Panc1 (cell line): ENCODE measurements at regions not wholly inside any gene's neighbourhood (a gene's known extent, or its start where the extent isn't known, plus 50 kb on each side); places are given as distances from the start of the nearest gene placed in this dataset.

Experiments
- ATAC-seq: fragments of 200-7000 bp; cut with Tn5 transposase; 2 replicates; pipeline ENCODE4 v1.9.1; 2020; ENCODE audit warnings: mild to moderate bottlenecking, moderate library complexity
- BruUV-seq: library from RNA; stranded (reverse); fragments of 400-500 nt; replicated peaks from 2 replicates; lab custom pipeline; 2021; lab: Mats Ljungman, UMichigan
- CTCF ChIA-PET: fragments of 300-600 bp; sonication (Branson Sonifier 250); formaldehyde crosslinking; loops from one replicate; lab custom pipeline; 2022; ENCODE audit warnings: antibody characterized with exemption; lab: Charles Lee
- POLR2A ChIA-PET: fragments of 300-600 bp; sonication (Branson Sonifier 250); formaldehyde crosslinking; loops from one replicate; lab custom pipeline; 2022; ENCODE audit warnings: antibody characterized with exemption; lab: Charles Lee
- DNase-seq: peaks from one replicate; pipeline ENCODE4 v3.0.0-alpha.2; 2010; ENCODE audit warnings: low read depth, low spot score
- H3K27ac ChIP-seq: 2 replicates; pipeline ENCODE4 v1.5.1; 2011; ENCODE audit warnings: mild to moderate bottlenecking, low read length, inconsistent platforms
- H3K27me3 ChIP-seq: fragments of 200-500 bp; sonication (Bioruptor generic); 2 replicates; pipeline ENCODE4 v1.6.0; 2014; ENCODE audit warnings: low read length, inconsistent platforms; ENCODE audit not compliant: control insufficient read depth, insufficient read depth
- H3K36me3 ChIP-seq: fragments of 200-500 bp; sonication (Bioruptor generic); 2 replicates; pipeline ENCODE4 v1.5.1; 2014; ENCODE audit warnings: inconsistent platforms, mild to moderate bottlenecking, low read length, moderate library complexity; ENCODE audit not compliant: control insufficient read depth, insufficient read depth
- H3K4me1 ChIP-seq: 2 replicates; pipeline ENCODE4 v1.5.1; 2011; ENCODE audit warnings: inconsistent platforms, mild to moderate bottlenecking, low read length, moderate library complexity; ENCODE audit not compliant: control insufficient read depth, insufficient read depth
- H3K4me3 ChIP-seq, 2 experiments: 2 replicates each; pipeline ENCODE4 v1.5.1; 2011 to 2012; ENCODE audit warnings: low read depth in 2 of 2, low read length in 2 of 2, mild to moderate bottlenecking in 2 of 2, inconsistent platforms in 1 of 2, moderate library complexity in 1 of 2
- H3K9me3 ChIP-seq: fragments of 200-500 bp; sonication (Bioruptor generic); 2 replicates; pipeline ENCODE4 v1.5.1; 2014; ENCODE audit warnings: low read depth, mild to moderate bottlenecking, inconsistent platforms, low read length, moderate library complexity; ENCODE audit not compliant: control insufficient read depth, insufficient read depth
- POLR2AphosphoS5 ChIP-seq: IDR thresholded peaks from 2 replicates; pipeline ENCODE4 v1.6.1; 2012; ENCODE audit warnings: mild to moderate bottlenecking, low read depth, low read length, moderate library complexity
- SIN3A ChIP-seq: IDR thresholded peaks from 2 replicates; pipeline ENCODE4 v1.6.1; 2012; ENCODE audit warnings: low read depth, mild to moderate bottlenecking, low read length, moderate library complexity, borderline replicate concordance; ENCODE audit not compliant: insufficient read depth
- TCF7L2 ChIP-seq: IDR thresholded peaks from 2 replicates; pipeline ENCODE4 v1.6.1; 2011; ENCODE audit warnings: mild to moderate bottlenecking, low read depth, low read length, inconsistent platforms
- in situ Hi-C: cut with HindIII; loops from 2 replicates; pipeline ENCODE4 v1.10.0; 2016; ENCODE audit warnings: low sequenced_read_pairs, low pct_unique_long_range_greater_than_20kb
- intact Hi-C: fragments of 100-400 bp; cut with micrococcal nuclease; formaldehyde crosslinking; loops from one replicate; pipeline ENCODE4 v1.10.0; 2022; ENCODE audit not compliant: unreplicated experiment
- TF ChIP-seq, protein P1 (sequence below), 2 experiments: IDR thresholded peaks; 2 replicates each; pipeline ENCODE4 v1.6.1; 2011 to 2012; ENCODE audit warnings: low read depth in 2 of 2, control low read depth in 1 of 2, low read length in 1 of 2, mild to moderate bottlenecking in 1 of 2, moderate library complexity in 1 of 2; ENCODE audit not compliant: insufficient read depth in 1 of 2
- TF ChIP-seq, protein P2 (sequence below): fragments of 450-650 bp; IDR thresholded peaks from 2 replicates; pipeline ENCODE4 v1.5.1; 2017; ENCODE audit warnings: mild to moderate bottlenecking

DNA sequence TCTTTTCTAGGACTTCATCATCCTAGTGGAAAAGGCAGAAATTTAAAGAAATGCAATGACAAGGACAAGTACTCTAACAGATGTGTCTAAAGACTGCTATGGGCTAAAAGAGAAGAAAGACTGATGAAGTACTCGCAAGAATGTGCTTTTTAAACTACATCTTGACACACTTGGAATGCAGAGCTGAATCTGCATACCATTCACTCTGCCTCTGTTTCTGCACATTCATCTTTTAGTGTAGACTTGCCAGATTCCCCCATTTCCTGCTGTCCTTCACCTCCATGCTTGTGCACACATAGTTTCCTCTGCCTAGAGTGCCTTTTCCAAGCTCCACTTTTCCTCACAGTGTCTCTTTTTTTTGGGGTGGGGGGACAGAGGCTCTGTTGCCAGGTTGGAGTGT is 239.0 kb upstream of the CCDC179 start:
- BruUV-seq = no TSS peak
- Histone ChIP-seq H3K36me3 (no peaks in the 10 kb centered on the region), H3K27ac (no peak overlapping the region), H3K4me1 (no peaks in the 10 kb centered on the region), H3K27me3 (no peaks in the 10 kb centered on the region), H3K4me3 (no peak overlapping the region), H3K9me3 (no peaks in the 10 kb centered on the region)
- ATAC-seq = no peak
- in situ Hi-C loops = no loop called here
- ChIA-PET POLR2A (no interaction called here), CTCF (no interaction called here)
- TF ChIP-seq, protein P1, sequence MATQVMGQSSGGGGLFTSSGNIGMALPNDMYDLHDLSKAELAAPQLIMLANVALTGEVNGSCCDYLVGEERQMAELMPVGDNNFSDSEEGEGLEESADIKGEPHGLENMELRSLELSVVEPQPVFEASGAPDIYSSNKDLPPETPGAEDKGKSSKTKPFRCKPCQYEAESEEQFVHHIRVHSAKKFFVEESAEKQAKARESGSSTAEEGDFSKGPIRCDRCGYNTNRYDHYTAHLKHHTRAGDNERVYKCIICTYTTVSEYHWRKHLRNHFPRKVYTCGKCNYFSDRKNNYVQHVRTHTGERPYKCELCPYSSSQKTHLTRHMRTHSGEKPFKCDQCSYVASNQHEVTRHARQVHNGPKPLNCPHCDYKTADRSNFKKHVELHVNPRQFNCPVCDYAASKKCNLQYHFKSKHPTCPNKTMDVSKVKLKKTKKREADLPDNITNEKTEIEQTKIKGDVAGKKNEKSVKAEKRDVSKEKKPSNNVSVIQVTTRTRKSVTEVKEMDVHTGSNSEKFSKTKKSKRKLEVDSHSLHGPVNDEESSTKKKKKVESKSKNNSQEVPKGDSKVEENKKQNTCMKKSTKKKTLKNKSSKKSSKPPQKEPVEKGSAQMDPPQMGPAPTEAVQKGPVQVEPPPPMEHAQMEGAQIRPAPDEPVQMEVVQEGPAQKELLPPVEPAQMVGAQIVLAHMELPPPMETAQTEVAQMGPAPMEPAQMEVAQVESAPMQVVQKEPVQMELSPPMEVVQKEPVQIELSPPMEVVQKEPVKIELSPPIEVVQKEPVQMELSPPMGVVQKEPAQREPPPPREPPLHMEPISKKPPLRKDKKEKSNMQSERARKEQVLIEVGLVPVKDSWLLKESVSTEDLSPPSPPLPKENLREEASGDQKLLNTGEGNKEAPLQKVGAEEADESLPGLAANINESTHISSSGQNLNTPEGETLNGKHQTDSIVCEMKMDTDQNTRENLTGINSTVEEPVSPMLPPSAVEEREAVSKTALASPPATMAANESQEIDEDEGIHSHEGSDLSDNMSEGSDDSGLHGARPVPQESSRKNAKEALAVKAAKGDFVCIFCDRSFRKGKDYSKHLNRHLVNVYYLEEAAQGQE (IDR thresholded peaks at IDR 0.05; ENCODE audit: insufficient read depth in 1 of 2, low read depth in 2 of 2, low read length in 1 of 2) = no peak
- TF ChIP-seq SIN3A (no peak), POLR2AphosphoS5 (no peak), TCF7L2 (no peak)
- TF ChIP-seq, protein P2, sequence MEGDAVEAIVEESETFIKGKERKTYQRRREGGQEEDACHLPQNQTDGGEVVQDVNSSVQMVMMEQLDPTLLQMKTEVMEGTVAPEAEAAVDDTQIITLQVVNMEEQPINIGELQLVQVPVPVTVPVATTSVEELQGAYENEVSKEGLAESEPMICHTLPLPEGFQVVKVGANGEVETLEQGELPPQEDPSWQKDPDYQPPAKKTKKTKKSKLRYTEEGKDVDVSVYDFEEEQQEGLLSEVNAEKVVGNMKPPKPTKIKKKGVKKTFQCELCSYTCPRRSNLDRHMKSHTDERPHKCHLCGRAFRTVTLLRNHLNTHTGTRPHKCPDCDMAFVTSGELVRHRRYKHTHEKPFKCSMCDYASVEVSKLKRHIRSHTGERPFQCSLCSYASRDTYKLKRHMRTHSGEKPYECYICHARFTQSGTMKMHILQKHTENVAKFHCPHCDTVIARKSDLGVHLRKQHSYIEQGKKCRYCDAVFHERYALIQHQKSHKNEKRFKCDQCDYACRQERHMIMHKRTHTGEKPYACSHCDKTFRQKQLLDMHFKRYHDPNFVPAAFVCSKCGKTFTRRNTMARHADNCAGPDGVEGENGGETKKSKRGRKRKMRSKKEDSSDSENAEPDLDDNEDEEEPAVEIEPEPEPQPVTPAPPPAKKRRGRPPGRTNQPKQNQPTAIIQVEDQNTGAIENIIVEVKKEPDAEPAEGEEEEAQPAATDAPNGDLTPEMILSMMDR = no peak
- intact Hi-C loops = loop anchor here (10.0 kb wide), 1 partner anchor 214 kb away; no protein-coding TSS in a partner anchor
- DNase-seq = no peak

DNA sequence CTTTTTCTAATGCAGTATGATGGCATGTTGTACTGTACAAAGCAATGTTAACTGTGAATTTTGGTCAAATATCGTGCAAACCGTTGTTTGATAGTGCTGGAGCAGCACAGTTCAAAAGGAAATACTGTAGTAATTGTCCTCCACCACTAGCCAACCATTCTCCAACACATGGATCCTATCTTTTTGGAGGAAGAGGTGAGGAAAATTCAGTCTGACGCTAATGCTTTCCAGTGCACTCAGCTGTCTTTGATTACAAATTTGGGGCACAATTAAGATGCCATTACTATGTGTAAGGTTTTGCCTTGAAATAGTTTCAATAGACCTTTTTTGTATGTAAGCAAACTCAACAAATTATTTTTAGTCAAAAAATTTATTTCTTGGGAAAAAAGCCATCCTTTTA is 240.5 kb upstream of the CCDC179 start:
- no peak overlapping the region for H3K27ac ChIP-seq
- H3K9me3 ChIP-seq = no peaks in the 10 kb centered on the region
- no peaks in the 10 kb centered on the region for H3K36me3 ChIP-seq
- no peaks in the 10 kb centered on the region for H3K4me1 ChIP-seq
- DNase-seq = no peak
- in situ Hi-C loops (no loop called here), intact Hi-C loops (no loop called here)
- TF ChIP-seq POLR2AphosphoS5 (no peak), SIN3A (no peak), TCF7L2 (no peak)
- TF ChIP-seq, protein P1 (IDR thresholded peaks at IDR 0.05; ENCODE audit: insufficient read depth in 1 of 2, low read depth in 2 of 2, low read length in 1 of 2) = no peak
- TF ChIP-seq, protein P2 = no peak
- no peak for ATAC-seq
- ChIA-PET CTCF (no interaction called here), POLR2A (no interaction called here)
- BruUV-seq = no TSS peak
- H3K27me3 ChIP-seq = no peaks in the 10 kb centered on the region
- H3K4me3 ChIP-seq = no peak overlapping the region
